ENCODE measurements at regions not wholly inside any gene's neighbourhood (a gene's known extent, or its start where the extent isn't known, plus 50 kb on each side); places are given as distances from the start of the nearest gene placed in this dataset.
"Not testable (repeated sequence)": the region's sequence is repeated elsewhere in the genome, so short reads cannot be mapped to it uniquely, and the experiment has no call there.

GRCh38 chr20:23299673-23300050 is 50.9 kb upstream of the NXT1 start:
- no peak for DNase-seq

GRCh38 chr20:23298926-23299672 is 51.5 kb upstream of the NXT1 start:
- no peak for DNase-seq

- DNase-seq: no peak
Observed at GRCh38 chr20:23298155-23298554, 52.4 kb upstream of the NXT1 start.

GRCh38 chr20:23296841-23297701 is 53.5 kb upstream of the NXT1 start:
- no peak for DNase-seq

- no peak for DNase-seq
Observed at GRCh38 chr20:23295934-23296333, 54.7 kb upstream of the NXT1 start.

- no peak for DNase-seq
Observed at GRCh38 chr20:23294671-23295070, 55.9 kb upstream of the NXT1 start.

- DNase-seq: no peak
Observed at GRCh38 chr20:23294166-23294565, 56.4 kb upstream of the NXT1 start.

- peak; percentile 1 to 26 for DNase-seq
Observed at GRCh38 chr20:23293689-23294088, 56.9 kb upstream of the NXT1 start.

GRCh38 chr20:23292311-23292710 is 58.3 kb upstream of the NXT1 start:
- DNase-seq: not testable (repeated sequence)

- no peak for DNase-seq
Observed at GRCh38 chr20:23291575-23292240, 58.9 kb upstream of the NXT1 start.

GRCh38 chr20:23290761-23291574 is 59.6 kb upstream of the NXT1 start:
- no peak for DNase-seq

GRCh38 chr20:23289724-23290395 is 60.7 kb upstream of the NXT1 start:
- no peak for DNase-seq

- DNase-seq: no peak
Observed at GRCh38 chr20:23289249-23289648, 61.3 kb upstream of the NXT1 start.

GRCh38 chr20:23287354-23288190 is 63.0 kb upstream of the NXT1 start:
- DNase-seq: no peak

- no peak for DNase-seq
Observed at GRCh38 chr20:23286346-23286745, 64.2 kb upstream of the NXT1 start.

- no peak for DNase-seq
Observed at GRCh38 chr20:23285536-23285935, 65.1 kb upstream of the NXT1 start.

- DNase-seq: no peak
Observed at GRCh38 chr20:23284009-23284408, 66.6 kb upstream of the NXT1 start.

- no peak for DNase-seq
Observed at GRCh38 chr20:23283096-23283850, 67.3 kb upstream of the NXT1 start.

GRCh38 chr20:23282546-23282945 is 68.0 kb upstream of the NXT1 start:
- no peak for DNase-seq

- no peak for DNase-seq
Observed at GRCh38 chr20:23282111-23282510, 68.5 kb upstream of the NXT1 start.

GRCh38 chr20:23279836-23280235 is 70.8 kb upstream of the NXT1 start:
- no peak for DNase-seq
